Brain microvascular endothelial cell (primary cell): ENCODE measurements at regions not wholly inside any gene's neighbourhood (a gene's known extent, or its start where the extent isn't known, plus 50 kb on each side); places are given as distances from the start of the nearest gene placed in this dataset.

Source experiments
- DNase-seq: peaks from one replicate; pipeline ENCODE4 v3.0.0-alpha.2; 2020
- H3K27ac ChIP-seq: fragments of 250-450 bp; sonication (Bioruptor Pico); 2 replicates; pipeline ENCODE4 v1.5.1; 2020; ENCODE audit warnings: mild to moderate bottlenecking, moderate library complexity
- H3K27me3 ChIP-seq: fragments of 250-450 bp; sonication (Bioruptor Pico); replicated peaks from 2 replicates; pipeline ENCODE4 v1.5.1; 2020; ENCODE audit warnings: mild to moderate bottlenecking
- H3K36me3 ChIP-seq: fragments of 250-450 bp; sonication (Bioruptor Pico); replicated peaks from 2 replicates; pipeline ENCODE4 v1.5.1; 2020; ENCODE audit warnings: mild to moderate bottlenecking
- H3K4me3 ChIP-seq: 2 replicates; pipeline ENCODE4 v1.5.1; 2011; ENCODE audit warnings: low read depth, mild to moderate bottlenecking, control low read depth, low read length, moderate library complexity
- in situ Hi-C: cut with HindIII; loops from 2 replicates; pipeline ENCODE4 v1.10.0; 2017; ENCODE audit warnings: low sequenced_read_pairs, low pct_ligation_motif_present
- TF ChIP-seq, protein P1 (sequence below): IDR thresholded peaks from 2 replicates; pipeline ENCODE4 v1.5.1; 2011; ENCODE audit warnings: low read depth, mild to moderate bottlenecking, moderate library complexity, low read length, control low read depth, inconsistent platforms; ENCODE audit errors: missing control alignments

DNA sequence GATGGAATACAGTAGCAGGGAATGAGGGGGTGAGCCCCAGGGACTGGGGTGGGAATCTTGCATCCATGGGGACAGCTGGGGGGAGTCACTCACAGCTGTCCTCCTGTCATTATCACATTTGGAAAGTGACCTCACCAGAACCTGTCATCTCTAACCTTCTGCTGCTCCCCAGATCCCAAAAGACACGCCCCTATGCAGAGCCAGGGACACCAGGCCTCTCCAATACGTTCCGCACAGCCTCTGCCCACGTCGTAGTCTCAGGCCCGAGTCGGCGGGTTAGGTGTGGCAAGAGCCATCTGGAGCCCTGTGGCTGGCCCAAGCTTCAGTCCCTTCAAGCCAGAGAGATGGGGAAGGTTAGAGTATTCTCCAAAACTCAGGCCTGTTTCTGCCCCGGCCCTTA lies 214.3 kb downstream of the ENGASE start:
- TF ChIP-seq, protein P1, sequence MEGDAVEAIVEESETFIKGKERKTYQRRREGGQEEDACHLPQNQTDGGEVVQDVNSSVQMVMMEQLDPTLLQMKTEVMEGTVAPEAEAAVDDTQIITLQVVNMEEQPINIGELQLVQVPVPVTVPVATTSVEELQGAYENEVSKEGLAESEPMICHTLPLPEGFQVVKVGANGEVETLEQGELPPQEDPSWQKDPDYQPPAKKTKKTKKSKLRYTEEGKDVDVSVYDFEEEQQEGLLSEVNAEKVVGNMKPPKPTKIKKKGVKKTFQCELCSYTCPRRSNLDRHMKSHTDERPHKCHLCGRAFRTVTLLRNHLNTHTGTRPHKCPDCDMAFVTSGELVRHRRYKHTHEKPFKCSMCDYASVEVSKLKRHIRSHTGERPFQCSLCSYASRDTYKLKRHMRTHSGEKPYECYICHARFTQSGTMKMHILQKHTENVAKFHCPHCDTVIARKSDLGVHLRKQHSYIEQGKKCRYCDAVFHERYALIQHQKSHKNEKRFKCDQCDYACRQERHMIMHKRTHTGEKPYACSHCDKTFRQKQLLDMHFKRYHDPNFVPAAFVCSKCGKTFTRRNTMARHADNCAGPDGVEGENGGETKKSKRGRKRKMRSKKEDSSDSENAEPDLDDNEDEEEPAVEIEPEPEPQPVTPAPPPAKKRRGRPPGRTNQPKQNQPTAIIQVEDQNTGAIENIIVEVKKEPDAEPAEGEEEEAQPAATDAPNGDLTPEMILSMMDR: no peak
- Histone ChIP-seq H3K4me3 (no peak overlapping the region), H3K27ac (no peak overlapping the region), H3K36me3 (no peaks in the 10 kb centered on the region), H3K27me3 (no peaks in the 10 kb centered on the region)
- in situ Hi-C loops: no loop called here
- DNase-seq: no peak

DNA sequence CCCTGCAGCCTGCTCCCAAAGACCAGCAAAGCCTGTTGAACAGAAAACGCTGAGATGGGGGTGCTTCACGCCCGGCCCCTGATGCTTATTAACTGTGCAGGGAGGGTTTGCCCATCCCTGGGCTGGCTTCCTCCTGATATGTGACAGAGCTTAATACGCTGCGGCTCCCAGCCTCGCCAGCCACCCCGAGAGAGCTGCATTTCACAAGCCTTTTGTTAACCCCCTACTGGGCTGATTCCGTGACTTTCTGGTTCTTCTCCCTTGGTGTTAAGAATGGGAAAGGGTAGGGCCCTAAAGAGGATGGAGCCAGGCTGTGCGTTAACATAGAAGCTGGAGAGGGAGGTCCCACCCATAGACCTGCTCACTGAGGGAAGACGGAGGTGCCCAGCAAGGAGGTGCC lies 211.8 kb downstream of the ENGASE start:
- no peak for DNase-seq
- no peak overlapping the region for H3K4me3 ChIP-seq
- in situ Hi-C loops: no loop called here
- no peaks in the 10 kb centered on the region for H3K36me3 ChIP-seq
- no peak overlapping the region for H3K27ac ChIP-seq
- H3K27me3 ChIP-seq: no peaks in the 10 kb centered on the region
- TF ChIP-seq, protein P1: no peak

DNA sequence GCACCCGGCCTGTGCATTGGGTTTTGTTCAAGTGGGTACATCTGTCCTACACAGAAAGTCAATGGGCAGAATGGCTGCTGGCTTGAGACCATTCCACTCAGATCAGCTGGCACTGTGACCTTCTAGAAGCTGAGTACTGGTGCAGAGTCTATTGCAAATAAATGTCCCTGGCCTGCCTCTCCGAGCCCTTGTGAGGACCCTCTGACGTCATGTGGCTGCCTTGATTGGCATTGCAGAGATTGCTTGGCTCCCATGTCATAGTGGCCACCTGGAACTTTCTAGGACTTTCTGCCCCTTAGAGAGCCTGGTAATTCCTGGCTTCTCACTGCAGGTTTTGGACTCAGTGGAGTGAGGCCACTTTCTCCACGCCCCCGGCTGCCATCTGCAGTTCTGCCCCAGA lies 211.3 kb downstream of the ENGASE start:
- no peak for DNase-seq
- TF ChIP-seq, protein P1: no peak
- Histone ChIP-seq H3K36me3 (no peaks in the 10 kb centered on the region), H3K27me3 (no peaks in the 10 kb centered on the region), H3K27ac (no peak overlapping the region), H3K4me3 (no peak overlapping the region)
- in situ Hi-C loops: no loop called here

DNA sequence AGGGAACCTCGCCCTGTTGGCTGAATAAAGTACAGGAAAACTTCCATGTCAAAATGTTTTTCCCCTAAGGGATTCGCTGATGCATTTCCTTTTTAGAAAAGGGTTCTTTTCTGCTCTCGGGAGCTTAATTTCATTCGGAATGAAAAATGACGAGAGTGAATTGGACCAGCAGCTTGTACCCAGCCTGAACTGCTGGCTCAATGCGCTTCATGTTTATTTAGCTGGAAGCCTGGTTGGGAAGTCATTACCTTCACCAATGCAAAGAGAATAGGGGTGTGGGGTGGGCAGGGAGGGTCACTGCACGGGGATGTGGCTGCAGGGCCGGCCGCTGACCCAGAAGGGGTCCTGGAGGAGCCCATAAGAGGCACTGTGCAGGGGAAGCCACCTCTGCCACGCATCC lies 207.7 kb downstream of the ENGASE start:
- no peaks in the 10 kb centered on the region for H3K36me3 ChIP-seq
- H3K4me3 ChIP-seq: no peak overlapping the region
- H3K27ac ChIP-seq: no peak overlapping the region
- no peak for DNase-seq
- H3K27me3 ChIP-seq: no peaks in the 10 kb centered on the region
- TF ChIP-seq, protein P1: no peak
- in situ Hi-C loops: no loop called here

DNA sequence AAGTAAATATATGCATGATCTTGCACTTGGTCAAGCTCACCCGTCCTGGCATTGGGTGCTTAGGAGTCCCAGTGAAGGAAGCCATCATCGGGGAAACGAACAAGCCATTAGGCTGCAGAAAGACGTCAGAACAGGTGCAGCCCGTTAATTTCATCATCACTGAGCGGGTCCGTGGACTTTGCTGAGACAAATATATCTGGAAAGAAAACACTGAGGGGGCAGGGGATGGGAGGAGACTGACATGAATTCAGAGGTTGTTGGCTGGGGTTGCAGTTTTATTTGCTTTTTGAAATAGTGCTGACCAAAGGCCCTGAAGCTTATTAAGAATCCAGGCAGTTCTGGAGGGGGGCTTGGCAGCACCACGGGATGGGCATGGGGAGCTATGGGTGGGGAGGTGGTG lies 207.2 kb downstream of the ENGASE start:
- no peak for DNase-seq
- in situ Hi-C loops: no loop called here
- Histone ChIP-seq H3K27ac (no peak overlapping the region), H3K27me3 (no peaks in the 10 kb centered on the region), H3K4me3 (no peak overlapping the region), H3K36me3 (no peaks in the 10 kb centered on the region)
- TF ChIP-seq, protein P1: no peak

DNA sequence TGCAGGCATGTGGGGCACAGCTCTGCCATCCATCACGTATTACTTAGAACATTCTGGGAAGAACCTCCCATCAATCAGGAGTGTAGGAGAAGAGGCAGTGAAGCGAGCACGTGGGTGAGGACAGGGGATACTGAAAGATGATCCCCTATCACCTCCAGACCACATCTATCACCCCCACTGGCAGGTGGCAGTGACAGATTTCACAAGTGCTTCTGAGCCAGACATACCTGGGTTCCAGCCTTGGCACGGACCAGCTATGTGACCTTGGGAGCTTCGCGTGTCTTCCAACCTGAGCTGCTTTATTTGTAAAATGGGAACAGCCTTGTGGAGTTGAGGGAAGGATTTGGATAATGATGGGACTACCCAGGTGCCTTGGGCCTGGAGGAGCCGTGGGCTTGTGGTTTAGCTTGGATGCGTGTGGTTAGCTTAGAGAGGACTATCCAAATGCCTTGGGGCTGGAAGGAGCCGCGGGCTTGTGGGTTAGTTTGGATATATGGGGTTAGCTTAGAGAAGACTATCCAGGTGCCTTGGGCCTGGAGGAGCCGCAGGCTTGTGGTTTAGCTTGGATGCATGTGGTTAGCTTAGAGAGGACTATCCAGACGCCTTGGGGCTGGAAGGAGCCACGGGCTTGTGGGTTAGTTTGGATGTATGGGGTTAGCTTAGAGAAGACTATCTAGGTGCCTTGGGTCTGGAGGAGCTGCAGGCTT lies 206.4 kb downstream of the ENGASE start:
- Histone ChIP-seq H3K27ac (no peak overlapping the region), H3K27me3 (no peaks in the 10 kb centered on the region), H3K4me3 (no peak overlapping the region), H3K36me3 (no peaks in the 10 kb centered on the region)
- TF ChIP-seq, protein P1: no peak
- DNase-seq: no peak
- in situ Hi-C loops: no loop called here
